ENCODE measurements at regions not wholly inside any gene's neighbourhood (a gene's known extent, or its start where the extent isn't known, plus 50 kb on each side); places are given as distances from the start of the nearest gene placed in this dataset.

- no peak for DNase-seq (ENCODE audit: low read depth, low spot score)
These were observed 231.5 kb downstream of the LMO4 start for GRCh38 chr1:87560137-87560536.

GRCh38 chr1:87560601-87561360, 232.1 kb downstream of the LMO4 start:
- DNase-seq (ENCODE audit: low read depth, low spot score): no peak

GRCh38 chr1:87563211-87563610, 234.5 kb downstream of the LMO4 start:
- DNase-seq (ENCODE audit: low read depth, low spot score): no peak

- DNase-seq (ENCODE audit: low read depth, low spot score): no peak
These were observed 237.2 kb downstream of the LMO4 start for GRCh38 chr1:87565861-87566260.

GRCh38 chr1:87568005-87568404, 239.3 kb downstream of the LMO4 start:
- no peak for DNase-seq (ENCODE audit: low read depth, low spot score)

GRCh38 chr1:87568911-87569310, 240.2 kb downstream of the LMO4 start:
- no peak for DNase-seq (ENCODE audit: low read depth, low spot score)

GRCh38 chr1:87572008-87572407, 243.3 kb downstream of the LMO4 start:
- DNase-seq (ENCODE audit: low read depth, low spot score): no peak

GRCh38 chr1:87572891-87573290, 244.2 kb downstream of the LMO4 start:
- DNase-seq (ENCODE audit: low read depth, low spot score): no peak

- no peak for DNase-seq (ENCODE audit: low read depth, low spot score)
These were observed 246.8 kb downstream of the LMO4 start for GRCh38 chr1:87575528-87575927.

- no peak for DNase-seq (ENCODE audit: low read depth, low spot score)
These were observed 249.8 kb downstream of the LMO4 start for GRCh38 chr1:87578464-87578863.

- DNase-seq (ENCODE audit: low read depth, low spot score): no peak
These were observed 254.8 kb downstream of the LMO4 start for GRCh38 chr1:87583459-87583858.

GRCh38 chr1:87584586-87584985, 255.9 kb downstream of the LMO4 start:
- no peak for DNase-seq (ENCODE audit: low read depth, low spot score)

GRCh38 chr1:87586501-87586900, 257.8 kb downstream of the LMO4 start:
- DNase-seq (ENCODE audit: low read depth, low spot score): no peak

GRCh38 chr1:87588495-87588894, 259.8 kb downstream of the LMO4 start:
- no peak for DNase-seq (ENCODE audit: low read depth, low spot score)

- DNase-seq (ENCODE audit: low read depth, low spot score): no peak
These were observed 262.8 kb downstream of the LMO4 start for GRCh38 chr1:87591492-87591891.

GRCh38 chr1:87592156-87592555, 263.5 kb downstream of the LMO4 start:
- no peak for DNase-seq (ENCODE audit: low read depth, low spot score)

GRCh38 chr1:87594736-87595383, 266.2 kb downstream of the LMO4 start:
- no peak for DNase-seq (ENCODE audit: low read depth, low spot score)

- no peak for DNase-seq (ENCODE audit: low read depth, low spot score)
These were observed 266.7 kb downstream of the LMO4 start for GRCh38 chr1:87595384-87595781.

GRCh38 chr1:87598429-87598828, 269.7 kb downstream of the LMO4 start:
- no peak for DNase-seq (ENCODE audit: low read depth, low spot score)

- DNase-seq (ENCODE audit: low read depth, low spot score): no peak
These were observed 270.9 kb downstream of the LMO4 start for GRCh38 chr1:87599569-87599968.

GRCh38 chr1:87600055-87600850, 271.6 kb downstream of the LMO4 start:
- DNase-seq (ENCODE audit: low read depth, low spot score): no peak

- DNase-seq (ENCODE audit: low read depth, low spot score): no peak
These were observed 272.2 kb downstream of the LMO4 start for GRCh38 chr1:87600854-87601253.

Measured in pulmonary artery endothelial cell (primary cell).